ENCODE measurements at regions not wholly inside any gene's neighbourhood (a gene's known extent, or its start where the extent isn't known, plus 50 kb on each side); places are given as distances from the start of the nearest gene placed in this dataset.

DNA sequence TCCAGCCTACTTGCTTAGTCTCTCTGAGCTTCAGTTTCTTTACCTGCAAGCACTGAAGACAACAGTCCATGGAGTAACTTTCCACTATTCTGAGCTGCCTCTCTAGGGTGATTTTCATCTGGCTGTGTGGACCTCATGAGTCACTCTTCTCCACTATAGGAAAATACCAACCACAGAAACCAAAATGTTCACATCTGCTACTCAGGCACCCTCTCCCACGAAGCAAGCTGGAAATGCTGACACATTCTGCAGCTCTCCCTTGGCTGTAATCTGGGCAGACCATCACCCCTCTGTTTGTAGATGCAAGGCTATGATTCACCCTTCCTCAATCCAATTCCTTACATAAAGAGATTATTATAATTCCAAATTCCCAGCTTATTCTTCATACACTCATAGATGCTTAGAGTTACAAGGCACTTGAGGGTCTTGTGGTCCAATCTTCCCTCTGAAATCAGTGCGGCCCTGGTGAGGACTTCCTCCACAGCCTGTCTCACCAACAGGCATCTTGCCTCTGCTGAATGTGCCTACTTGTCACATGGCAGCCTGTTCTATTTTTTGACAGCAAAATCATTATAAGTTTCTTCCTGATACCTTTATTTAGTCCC lies 97.0 kb upstream of the LNX1 start:
- Histone ChIP-seq H3K4me1 (no peaks in the 10 kb centered on the region), H3K4me3 (no peak overlapping the region), H3K36me3 (no peaks in the 10 kb centered on the region), H3K9me3 (no peaks in the 10 kb centered on the region), H3K27ac (no peak overlapping the region), H3K27me3 (no peaks in the 10 kb centered on the region)
- no peak for DNase-seq (ENCODE audit: low spot score in 2 of 2)
- TF ChIP-seq, protein P1, sequence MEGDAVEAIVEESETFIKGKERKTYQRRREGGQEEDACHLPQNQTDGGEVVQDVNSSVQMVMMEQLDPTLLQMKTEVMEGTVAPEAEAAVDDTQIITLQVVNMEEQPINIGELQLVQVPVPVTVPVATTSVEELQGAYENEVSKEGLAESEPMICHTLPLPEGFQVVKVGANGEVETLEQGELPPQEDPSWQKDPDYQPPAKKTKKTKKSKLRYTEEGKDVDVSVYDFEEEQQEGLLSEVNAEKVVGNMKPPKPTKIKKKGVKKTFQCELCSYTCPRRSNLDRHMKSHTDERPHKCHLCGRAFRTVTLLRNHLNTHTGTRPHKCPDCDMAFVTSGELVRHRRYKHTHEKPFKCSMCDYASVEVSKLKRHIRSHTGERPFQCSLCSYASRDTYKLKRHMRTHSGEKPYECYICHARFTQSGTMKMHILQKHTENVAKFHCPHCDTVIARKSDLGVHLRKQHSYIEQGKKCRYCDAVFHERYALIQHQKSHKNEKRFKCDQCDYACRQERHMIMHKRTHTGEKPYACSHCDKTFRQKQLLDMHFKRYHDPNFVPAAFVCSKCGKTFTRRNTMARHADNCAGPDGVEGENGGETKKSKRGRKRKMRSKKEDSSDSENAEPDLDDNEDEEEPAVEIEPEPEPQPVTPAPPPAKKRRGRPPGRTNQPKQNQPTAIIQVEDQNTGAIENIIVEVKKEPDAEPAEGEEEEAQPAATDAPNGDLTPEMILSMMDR (IDR thresholded peaks at IDR 0.05): no peak
- TF ChIP-seq POLR2AphosphoS5 (IDR thresholded peaks at IDR 0.05): no peak
- no peak for TF ChIP-seq POLR2A (IDR thresholded peaks at IDR 0.05)
- intact Hi-C loops (cut with DNase I; ENCODE audit: low total_unique reads): no loop called here

DNA sequence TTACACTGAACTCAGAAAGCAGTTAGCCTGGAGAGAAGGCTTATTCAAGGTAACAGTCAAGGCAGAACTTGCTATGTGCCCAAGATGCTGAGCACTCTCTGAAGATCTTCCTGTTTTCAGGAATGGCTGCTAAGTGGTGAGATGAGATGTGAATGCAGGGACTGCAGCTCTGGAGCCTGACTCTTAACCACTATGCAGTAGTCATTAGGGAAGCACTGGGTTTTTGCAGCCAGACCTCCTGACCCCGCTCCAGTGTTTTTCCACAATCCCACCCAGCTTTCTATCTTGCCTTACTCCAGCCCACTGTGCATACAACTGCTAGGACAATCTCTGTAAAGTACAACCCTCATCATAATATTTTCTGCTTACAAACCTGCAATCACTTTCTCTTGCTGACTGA lies 95.2 kb upstream of the LNX1 start:
- TF ChIP-seq POLR2A (IDR thresholded peaks at IDR 0.05) (no peak), POLR2AphosphoS5 (IDR thresholded peaks at IDR 0.05) (no peak)
- TF ChIP-seq, protein P1 (IDR thresholded peaks at IDR 0.05): no peak
- H3K9me3 ChIP-seq: no peaks in the 10 kb centered on the region
- no peaks in the 10 kb centered on the region for H3K27me3 ChIP-seq
- DNase-seq (ENCODE audit: low spot score in 2 of 2): no peak
- H3K4me1 ChIP-seq: no peaks in the 10 kb centered on the region
- no peaks in the 10 kb centered on the region for H3K36me3 ChIP-seq
- no peak overlapping the region for H3K27ac ChIP-seq
- intact Hi-C loops (cut with DNase I; ENCODE audit: low total_unique reads): no loop called here
- no peak overlapping the region for H3K4me3 ChIP-seq

DNA sequence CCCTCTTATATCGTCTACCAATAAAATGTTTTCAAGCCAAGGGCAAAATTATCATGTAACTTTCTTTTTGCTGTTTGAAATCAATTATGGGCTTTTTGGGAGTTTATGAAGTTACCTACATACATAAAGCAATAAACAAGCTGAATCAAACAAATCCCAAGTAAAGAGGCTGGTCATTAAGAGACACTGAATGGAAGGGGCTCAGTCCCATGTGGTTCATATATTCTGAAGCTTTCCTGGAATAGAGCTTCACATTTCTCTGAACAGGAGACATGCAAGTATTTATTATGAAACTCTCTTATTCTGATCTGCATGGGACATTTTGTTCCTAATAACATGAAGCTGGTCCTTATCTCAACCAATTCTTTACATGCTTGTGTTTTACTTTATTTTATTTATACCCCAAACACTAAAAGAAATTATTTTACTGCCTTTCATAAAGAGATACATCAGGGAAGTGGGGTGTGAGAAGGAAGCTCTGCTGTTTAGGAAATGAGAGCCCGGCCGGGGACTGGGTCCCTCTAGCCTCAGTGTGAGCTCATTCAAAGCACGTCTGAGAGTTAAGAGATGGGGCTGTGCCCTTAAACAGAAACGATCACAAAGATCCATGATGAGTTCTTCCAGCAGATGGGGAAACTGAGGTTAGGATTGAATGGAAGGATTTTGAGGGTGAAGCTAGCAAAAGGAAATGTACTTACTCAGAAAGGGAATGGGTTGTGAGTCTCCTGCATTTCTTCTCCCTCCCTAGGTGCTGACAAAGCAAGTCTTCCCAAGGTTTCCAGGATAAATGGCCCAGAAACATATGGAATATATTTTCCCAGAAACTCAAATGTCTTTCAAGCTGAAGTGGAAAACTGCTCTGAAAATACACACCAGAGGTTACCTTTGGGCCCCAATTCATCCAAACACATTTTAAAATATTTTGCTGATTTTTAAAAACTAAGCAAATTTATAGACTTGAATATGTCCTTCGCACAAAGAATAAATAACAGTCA lies 93.1 kb upstream of the LNX1 start:
- no peak overlapping the region for H3K27ac ChIP-seq
- intact Hi-C loops (cut with DNase I; ENCODE audit: low total_unique reads): no loop called here
- no peaks in the 10 kb centered on the region for H3K4me1 ChIP-seq
- H3K9me3 ChIP-seq: no peaks in the 10 kb centered on the region
- TF ChIP-seq POLR2AphosphoS5 (IDR thresholded peaks at IDR 0.05): no peak
- TF ChIP-seq POLR2A (IDR thresholded peaks at IDR 0.05): no peak
- TF ChIP-seq, protein P1 (IDR thresholded peaks at IDR 0.05): no peak
- H3K4me3 ChIP-seq: no peak overlapping the region
- no peaks in the 10 kb centered on the region for H3K27me3 ChIP-seq
- DNase-seq (ENCODE audit: low spot score in 2 of 2): no peak
- H3K36me3 ChIP-seq: no peaks in the 10 kb centered on the region

DNA sequence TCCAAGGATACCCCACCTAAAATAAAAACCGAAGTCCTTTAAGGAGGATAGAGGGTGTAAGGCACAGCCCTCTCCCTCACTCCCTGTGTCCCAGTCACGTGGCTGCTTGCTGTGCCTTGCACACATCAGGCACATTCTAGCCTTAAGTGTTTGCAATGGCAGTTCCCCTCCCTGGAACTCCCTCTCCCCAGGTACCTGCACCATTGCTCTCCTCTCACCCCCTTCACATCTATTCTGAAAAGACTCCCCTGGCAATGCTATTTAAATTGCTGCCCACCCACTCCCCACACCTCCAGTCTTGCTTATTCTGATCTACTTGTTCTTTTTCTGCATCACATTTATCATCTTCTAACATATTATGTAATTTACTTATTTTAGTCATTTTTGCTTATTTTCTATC lies 91.6 kb upstream of the LNX1 start:
- Histone ChIP-seq H3K27me3 (no peaks in the 10 kb centered on the region), H3K9me3 (no peaks in the 10 kb centered on the region), H3K4me1 (no peaks in the 10 kb centered on the region), H3K4me3 (no peak overlapping the region), H3K27ac (no peak overlapping the region), H3K36me3 (no peaks in the 10 kb centered on the region)
- no peak for DNase-seq (ENCODE audit: low spot score in 2 of 2)
- TF ChIP-seq POLR2A (IDR thresholded peaks at IDR 0.05): no peak
- TF ChIP-seq POLR2AphosphoS5 (IDR thresholded peaks at IDR 0.05): no peak
- TF ChIP-seq, protein P1 (IDR thresholded peaks at IDR 0.05): no peak
- intact Hi-C loops (cut with DNase I; ENCODE audit: low total_unique reads): no loop called here

DNA sequence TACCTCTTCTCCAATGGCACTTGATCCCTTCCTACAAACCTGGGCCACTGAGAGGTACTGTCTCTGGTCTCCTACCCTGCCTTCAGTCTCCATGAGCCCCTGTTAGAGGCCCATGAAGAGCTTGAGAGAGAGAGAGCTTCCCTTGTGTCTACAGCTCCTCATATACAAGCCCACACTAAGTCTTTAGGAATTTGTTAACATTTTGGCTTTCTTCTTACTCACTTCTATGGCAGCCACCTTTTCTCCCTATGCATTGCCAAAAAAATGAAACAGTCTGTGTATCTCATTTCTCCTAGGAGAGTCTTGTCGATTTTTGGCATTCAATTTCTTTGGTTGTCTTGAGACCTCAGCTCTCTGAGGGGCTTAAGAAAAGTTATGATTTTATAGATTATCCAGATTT lies 90.9 kb upstream of the LNX1 start:
- no peaks in the 10 kb centered on the region for H3K4me1 ChIP-seq
- H3K4me3 ChIP-seq: no peak overlapping the region
- H3K27me3 ChIP-seq: no peaks in the 10 kb centered on the region
- no peak for TF ChIP-seq POLR2AphosphoS5 (IDR thresholded peaks at IDR 0.05)
- TF ChIP-seq POLR2A (IDR thresholded peaks at IDR 0.05): no peak
- TF ChIP-seq, protein P1 (IDR thresholded peaks at IDR 0.05): no peak
- DNase-seq (ENCODE audit: low spot score in 2 of 2): no peak
- intact Hi-C loops (cut with DNase I; ENCODE audit: low total_unique reads): no loop called here
- H3K9me3 ChIP-seq: no peaks in the 10 kb centered on the region
- no peak overlapping the region for H3K27ac ChIP-seq
- H3K36me3 ChIP-seq: no peaks in the 10 kb centered on the region
